Trophoblast cell (in vitro differentiated cells and primary cell): ENCODE measurements at regions not wholly inside any gene's neighbourhood (a gene's known extent, or its start where the extent isn't known, plus 50 kb on each side); places are given as distances from the start of the nearest gene placed in this dataset.
"Not testable (repeated sequence)": the region's sequence is repeated elsewhere in the genome, so short reads cannot be mapped to it uniquely, and the experiment has no call there.

Experiments
- DNase-seq, 2 donors: peaks; one replicate each; pipeline ENCODE4 v3.0.0-alpha.2; 2016
- H2AFZ ChIP-seq: 2 replicates; pipeline ENCODE4 v1.6.1; 2013; ENCODE audit warnings: low read length, moderate library complexity, mild to moderate bottlenecking; ENCODE audit not compliant: insufficient read depth, poor library complexity
- H2AK5ac ChIP-seq: 2 replicates; pipeline ENCODE4 v1.6.1; 2013; ENCODE audit warnings: mild to moderate bottlenecking, low read length
- H2BK120ac ChIP-seq: 2 replicates; pipeline ENCODE4 v1.6.1; 2013; ENCODE audit warnings: low read length, mild to moderate bottlenecking, moderate library complexity; ENCODE audit not compliant: insufficient read depth, poor library complexity
- H2BK12ac ChIP-seq: 2 replicates; pipeline ENCODE4 v1.6.1; 2013; ENCODE audit warnings: mild to moderate bottlenecking, low read length, moderate library complexity
- H2BK5ac ChIP-seq: 2 replicates; pipeline ENCODE4 v1.6.1; 2013; ENCODE audit warnings: low read length, low read depth, moderate library complexity, mild to moderate bottlenecking; ENCODE audit not compliant: poor library complexity
- H3K14ac ChIP-seq: 2 replicates; pipeline ENCODE4 v1.6.1; 2013; ENCODE audit warnings: mild to moderate bottlenecking, low read length
- H3K18ac ChIP-seq: 2 replicates; pipeline ENCODE4 v1.6.1; 2013; ENCODE audit warnings: mild to moderate bottlenecking, low read length
- H3K23ac ChIP-seq: 2 replicates; pipeline ENCODE4 v1.6.1; 2013; ENCODE audit warnings: low read length
- H3K27ac ChIP-seq: 2 replicates; pipeline ENCODE4 v1.5.1; 2013; ENCODE audit warnings: low read depth, mild to moderate bottlenecking, inconsistent platforms, low read length, moderate library complexity
- H3K27me3 ChIP-seq: 2 replicates; pipeline ENCODE4 v1.6.1; 2013; ENCODE audit warnings: inconsistent platforms, mild to moderate bottlenecking, low read length, moderate library complexity; ENCODE audit not compliant: insufficient read depth
- H3K36me3 ChIP-seq, 2 experiments: 1 replicate in 1 of 2; 2 replicates in 1 of 2; pipeline ENCODE4 v1.6.1; 2013; ENCODE audit warnings: low read length in 2 of 2, mild to moderate bottlenecking in 2 of 2, moderate library complexity in 1 of 2; ENCODE audit not compliant: insufficient read depth in 2 of 2, control insufficient read depth in 1 of 2
- H3K4ac ChIP-seq: 2 replicates; pipeline ENCODE4 v1.6.1; 2013; ENCODE audit warnings: low read depth, mild to moderate bottlenecking, low read length, moderate library complexity
- H3K4me1 ChIP-seq, 2 experiments: 1 replicate in 1 of 2; 2 replicates in 1 of 2; pipeline ENCODE4 v1.6.1; 2013; ENCODE audit warnings: low read length in 2 of 2, mild to moderate bottlenecking in 2 of 2, moderate library complexity in 1 of 2; ENCODE audit not compliant: insufficient read depth in 2 of 2, control insufficient read depth in 1 of 2
- H3K4me2 ChIP-seq: 2 replicates; pipeline ENCODE4 v1.6.1; 2013; ENCODE audit warnings: inconsistent platforms, mild to moderate bottlenecking, low read length, moderate library complexity
- H3K4me3 ChIP-seq: 2 replicates; pipeline ENCODE4 v1.5.1; 2013; ENCODE audit warnings: mild to moderate bottlenecking, low read depth, low read length, inconsistent platforms
- H3K79me1 ChIP-seq: one replicate; pipeline ENCODE4 v1.6.1; 2013; ENCODE audit warnings: low read length
- H3K79me2 ChIP-seq: 2 replicates; pipeline ENCODE4 v1.6.1; 2013; ENCODE audit warnings: low read length, mild to moderate bottlenecking; ENCODE audit not compliant: control insufficient read depth, insufficient read depth, poor library complexity
- H3K9ac ChIP-seq: 2 replicates; pipeline ENCODE4 v1.6.1; 2013; ENCODE audit warnings: mild to moderate bottlenecking, low read length
- H3K9me3 ChIP-seq: 2 replicates; pipeline ENCODE4 v1.6.1; 2013; ENCODE audit warnings: low read depth, mild to moderate bottlenecking, control low read depth, inconsistent platforms, low read length; ENCODE audit not compliant: insufficient read depth
- H4K12ac ChIP-seq: 2 replicates; pipeline ENCODE4 v1.6.1; 2013; ENCODE audit warnings: low read depth, mild to moderate bottlenecking, low read length, moderate library complexity
- H4K8ac ChIP-seq: 2 replicates; pipeline ENCODE4 v1.6.1; 2013; ENCODE audit warnings: low read depth, mild to moderate bottlenecking, low read length, moderate library complexity
- H4K91ac ChIP-seq: one replicate; pipeline ENCODE4 v1.6.1; 2013; ENCODE audit warnings: low read depth, mild to moderate bottlenecking, low read length, moderate library complexity
- WGBS: extraction: QIAGEN DNeasy Blood & Tissue Kit; methylation state at CpG from one replicate; pipeline ENCODE4 v1.1.7; 2013; ENCODE audit warnings: missing lambda C conversion rate; ENCODE audit not compliant: insufficient read length, insufficient coverage; ENCODE audit errors: extremely low coverage; 5-methylcytosine and 5-hydroxymethylcytosine counted together

GRCh38 chr3:103218793-103219192, 784.0 kb downstream of the ZPLD1 start:
- H2AK5ac ChIP-seq: no peak overlapping the region
- H3K14ac ChIP-seq: no peak overlapping the region
- H4K91ac ChIP-seq: no peak overlapping the region
- no peaks in the 10 kb centered on the region for H3K79me1 ChIP-seq
- no peak overlapping the region for H3K4me3 ChIP-seq
- no peak overlapping the region for H3K23ac ChIP-seq
- no peak overlapping the region for H3K18ac ChIP-seq
- no peak overlapping the region for H2BK5ac ChIP-seq
- no peaks in the 10 kb centered on the region for H3K36me3 ChIP-seq
- no CpG with 5 or more reads among the region's 1 CpG for WGBS
- H2BK12ac ChIP-seq: no peak overlapping the region
- no peak overlapping the region for H3K9ac ChIP-seq
- no peak overlapping the region for H3K4ac ChIP-seq
- no peak overlapping the region for H2BK120ac ChIP-seq
- no peaks in the 10 kb centered on the region for H3K9me3 ChIP-seq
- no peak overlapping the region for H4K12ac ChIP-seq
- H3K4me2 ChIP-seq: no peak overlapping the region
- no peaks in the 10 kb centered on the region for H3K4me1 ChIP-seq
- H3K27me3 ChIP-seq: no peaks in the 10 kb centered on the region
- no peak overlapping the region for H2AFZ ChIP-seq
- DNase-seq: no peak
- H3K27ac ChIP-seq: no peak overlapping the region
- H4K8ac ChIP-seq: no peak overlapping the region
- H3K79me2 ChIP-seq: no peaks in the 10 kb centered on the region

- H3K4me1 ChIP-seq: no peaks in the 10 kb centered on the region
- no peak overlapping the region for H3K4me3 ChIP-seq
- no peak overlapping the region for H3K9ac ChIP-seq
- H3K27me3 ChIP-seq: no peaks in the 10 kb centered on the region
- H3K18ac ChIP-seq: no peak overlapping the region
- no peak overlapping the region for H4K8ac ChIP-seq
- no peaks in the 10 kb centered on the region for H3K79me1 ChIP-seq
- no peak overlapping the region for H4K12ac ChIP-seq
- H2AFZ ChIP-seq: no peak overlapping the region
- no peak overlapping the region for H2BK120ac ChIP-seq
- no CpG with 5 or more reads among the region's 4 CpGs for WGBS
- H2BK12ac ChIP-seq: no peak overlapping the region
- H3K4ac ChIP-seq: no peak overlapping the region
- H2AK5ac ChIP-seq: no peak overlapping the region
- no peak overlapping the region for H3K23ac ChIP-seq
- H3K27ac ChIP-seq: no peak overlapping the region
- H4K91ac ChIP-seq: no peak overlapping the region
- H2BK5ac ChIP-seq: no peak overlapping the region
- H3K9me3 ChIP-seq: no peaks in the 10 kb centered on the region
- H3K4me2 ChIP-seq: no peak overlapping the region
- no peak overlapping the region for H3K14ac ChIP-seq
- no peaks in the 10 kb centered on the region for H3K36me3 ChIP-seq
- no peaks in the 10 kb centered on the region for H3K79me2 ChIP-seq
- DNase-seq: no peak
Measured at GRCh38 chr3:103227651-103228050, 792.8 kb downstream of the ZPLD1 start.

- H2BK120ac ChIP-seq: no peak overlapping the region
- no peak overlapping the region for H2AK5ac ChIP-seq
- no peak overlapping the region for H4K91ac ChIP-seq
- no peak overlapping the region for H3K4me2 ChIP-seq
- H3K4me1 ChIP-seq: peaks cover 0 to 1% of the 10 kb centered on the region in 2 experiments
- no peak overlapping the region for H3K4ac ChIP-seq
- H3K9me3 ChIP-seq: no peaks in the 10 kb centered on the region
- no peak overlapping the region for H4K12ac ChIP-seq
- no peaks in the 10 kb centered on the region for H3K79me1 ChIP-seq
- H2BK5ac ChIP-seq: no peak overlapping the region
- no peak overlapping the region for H3K27ac ChIP-seq
- H3K18ac ChIP-seq: no peak overlapping the region
- no peak overlapping the region for H3K4me3 ChIP-seq
- no peak overlapping the region for H4K8ac ChIP-seq
- H3K14ac ChIP-seq: no peak overlapping the region
- no peak overlapping the region for H2BK12ac ChIP-seq
- H2AFZ ChIP-seq: no peak overlapping the region
- H3K79me2 ChIP-seq: no peaks in the 10 kb centered on the region
- H3K9ac ChIP-seq: no peak overlapping the region
- no peak for DNase-seq
- no peaks in the 10 kb centered on the region for H3K27me3 ChIP-seq
- no peak overlapping the region for H3K23ac ChIP-seq
- H3K36me3 ChIP-seq: no peaks in the 10 kb centered on the region
Measured at GRCh38 chr3:103247459-103247858, 812.6 kb downstream of the ZPLD1 start.

- H2BK5ac ChIP-seq, H3K23ac ChIP-seq, H3K18ac ChIP-seq, H2BK120ac ChIP-seq, H3K27me3 ChIP-seq, H3K27ac ChIP-seq, H2AFZ ChIP-seq, H2BK12ac ChIP-seq, DNase-seq, H3K4me2 ChIP-seq, H3K14ac ChIP-seq, H3K9me3 ChIP-seq, H3K79me2 ChIP-seq, H3K9ac ChIP-seq, H4K12ac ChIP-seq, H3K79me1 ChIP-seq, H4K8ac ChIP-seq, H4K91ac ChIP-seq, H2AK5ac ChIP-seq, H3K4ac ChIP-seq, H3K36me3 ChIP-seq, H3K4me3 ChIP-seq, H3K4me1 ChIP-seq: not testable (repeated sequence)
- WGBS: no CpG with 5 or more reads among the region's 24 CpGs
Measured at GRCh38 chr3:103254827-103255226, 820.0 kb downstream of the ZPLD1 start.

- no peak overlapping the region for H3K27ac ChIP-seq
- no peak overlapping the region for H3K18ac ChIP-seq
- H3K4me3 ChIP-seq: no peak overlapping the region
- DNase-seq: no peak
- peaks cover 6% of the 10 kb centered on the region for H3K9me3 ChIP-seq
- no peak overlapping the region for H4K8ac ChIP-seq
- H3K27me3 ChIP-seq: no peaks in the 10 kb centered on the region
- H3K79me1 ChIP-seq: no peaks in the 10 kb centered on the region
- H3K4me2 ChIP-seq: no peak overlapping the region
- no peak overlapping the region for H3K4ac ChIP-seq
- H4K91ac ChIP-seq: no peak overlapping the region
- H2AFZ ChIP-seq: no peak overlapping the region
- H3K36me3 ChIP-seq: no peaks in the 10 kb centered on the region
- no peak overlapping the region for H3K14ac ChIP-seq
- H2BK120ac ChIP-seq: no peak overlapping the region
- H3K79me2 ChIP-seq: no peaks in the 10 kb centered on the region
- H3K9ac ChIP-seq: no peak overlapping the region
- H2BK12ac ChIP-seq: no peak overlapping the region
- no peak overlapping the region for H2AK5ac ChIP-seq
- no peak overlapping the region for H4K12ac ChIP-seq
- H3K23ac ChIP-seq: no peak overlapping the region
- H2BK5ac ChIP-seq: no peak overlapping the region
- H3K4me1 ChIP-seq: no peaks in the 10 kb centered on the region
Measured at GRCh38 chr3:103269287-103269686, 834.5 kb downstream of the ZPLD1 start.
